NCI-H510A (cell line): ENCODE measurements at regions not wholly inside any gene's neighbourhood (a gene's known extent, or its start where the extent isn't known, plus 50 kb on each side); places are given as distances from the start of the nearest gene placed in this dataset.
A peak's percentile ranks its signal among the peaks of the same experiment; 100 is the strongest.
"Not testable (repeated sequence)": the region's sequence is repeated elsewhere in the genome, so short reads cannot be mapped to it uniquely, and the experiment has no call there.

Experiments
- DNase-seq: peaks from one replicate; lab custom pipeline; 2025; lab: John Stamatoyannopoulos, UW

DNA sequence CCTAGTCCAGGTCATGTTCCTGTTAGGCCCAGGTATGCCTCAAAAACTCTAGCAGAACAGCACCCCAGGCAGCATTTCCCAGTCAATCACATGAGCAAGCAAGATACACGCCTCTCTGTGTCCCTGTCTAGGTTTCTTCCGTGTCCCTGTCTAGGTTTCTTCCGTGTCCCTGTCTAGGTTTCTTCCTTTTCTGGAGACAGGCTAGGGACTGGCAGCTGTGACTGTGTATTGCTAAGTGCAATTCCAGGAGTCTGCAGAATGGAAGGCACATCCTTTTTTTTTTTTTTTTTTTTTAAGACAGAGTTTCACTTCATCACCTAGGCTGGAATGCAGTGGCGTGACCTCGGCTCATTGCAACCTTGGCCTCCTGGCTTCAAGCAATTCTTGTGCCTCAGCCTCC is 77.6 kb downstream of the SETD4 start:
- no peak for DNase-seq

DNA sequence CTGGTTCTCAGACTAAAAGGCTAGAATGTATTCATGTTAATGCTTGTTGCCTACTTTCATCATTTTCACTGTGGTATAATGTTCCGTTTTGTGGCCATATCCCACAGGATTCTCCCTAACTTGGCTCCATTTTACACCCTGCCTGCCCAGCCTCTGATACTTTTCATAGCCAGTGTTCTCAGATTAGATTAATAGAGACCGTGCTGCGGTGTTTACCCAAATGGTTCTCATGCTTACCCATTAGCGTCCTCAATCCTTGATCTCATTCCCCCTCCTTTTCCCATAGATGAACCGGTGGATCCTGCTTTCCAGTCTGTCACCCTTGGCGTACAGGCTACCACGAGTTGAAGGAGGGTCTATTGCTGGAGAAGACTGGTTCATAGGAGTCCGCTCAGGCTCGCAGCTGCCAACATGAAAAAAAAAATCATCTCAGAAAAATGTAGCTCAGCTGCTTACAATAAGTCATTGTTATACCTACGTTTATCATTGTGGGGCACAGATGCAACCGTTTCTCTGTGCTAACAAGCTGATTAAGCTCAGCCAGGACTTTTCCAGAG is 78.7 kb downstream of the SETD4 start:
- no peak for DNase-seq

DNA sequence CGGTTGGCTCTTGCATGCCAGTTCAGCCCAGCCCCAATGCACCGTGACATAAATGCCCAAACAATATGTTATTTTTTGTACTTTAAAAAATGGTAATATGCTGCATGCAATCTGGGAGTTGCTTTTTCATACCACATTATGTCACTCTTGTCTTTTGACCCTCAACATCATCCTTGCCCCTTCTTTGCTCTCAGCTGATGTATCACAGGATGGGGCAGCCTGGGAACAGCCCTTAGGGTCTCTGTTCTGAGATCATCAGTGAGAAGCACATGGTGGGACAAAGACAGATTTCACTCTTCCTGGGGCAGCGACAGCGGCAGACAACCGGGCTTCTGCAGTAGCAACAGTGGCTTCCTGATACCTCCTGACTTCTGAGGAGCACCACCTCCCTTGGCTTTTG is 79.5 kb downstream of the SETD4 start:
- no peak for DNase-seq

DNA sequence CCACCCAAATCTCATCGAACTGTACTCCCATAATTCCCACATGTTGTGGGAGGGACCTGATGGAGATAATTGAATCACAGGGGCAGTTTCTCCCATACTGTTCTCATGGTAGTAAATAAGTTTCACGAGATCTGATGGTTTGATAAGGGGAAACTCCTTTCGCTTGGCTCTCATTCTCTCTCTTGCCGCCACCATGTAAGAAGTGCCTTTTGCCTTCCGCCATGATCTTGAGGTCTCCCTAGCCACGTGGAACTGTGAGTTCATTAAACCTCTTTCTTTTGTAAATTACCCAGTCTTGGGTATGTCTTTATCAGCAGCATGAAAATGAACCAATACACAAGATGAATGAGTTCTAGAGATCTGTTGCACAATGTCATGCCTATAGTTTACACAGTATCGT is 82.5 kb downstream of the SETD4 start:
- not testable (repeated sequence) for DNase-seq

DNA sequence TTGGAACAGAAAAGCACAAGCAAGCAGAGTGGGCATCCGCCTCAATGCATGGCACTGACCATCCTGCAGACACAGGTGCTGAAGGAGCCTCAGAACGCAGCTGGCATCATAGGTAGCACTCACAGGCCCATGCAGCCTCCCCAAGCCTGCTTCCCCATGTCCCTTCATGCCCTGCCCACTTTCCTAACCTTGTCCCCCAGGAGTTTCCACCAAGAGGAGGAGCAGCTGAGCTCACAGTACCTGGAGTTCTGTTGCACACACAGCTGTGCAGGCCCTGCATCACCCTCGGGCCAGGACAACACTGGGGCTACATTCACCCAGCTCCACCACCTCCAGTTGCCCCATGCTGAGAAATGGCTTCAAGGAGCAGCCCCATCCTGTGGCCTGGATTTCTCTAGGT is 83.4 kb downstream of the SETD4 start:
- DNase-seq: no peak

DNA sequence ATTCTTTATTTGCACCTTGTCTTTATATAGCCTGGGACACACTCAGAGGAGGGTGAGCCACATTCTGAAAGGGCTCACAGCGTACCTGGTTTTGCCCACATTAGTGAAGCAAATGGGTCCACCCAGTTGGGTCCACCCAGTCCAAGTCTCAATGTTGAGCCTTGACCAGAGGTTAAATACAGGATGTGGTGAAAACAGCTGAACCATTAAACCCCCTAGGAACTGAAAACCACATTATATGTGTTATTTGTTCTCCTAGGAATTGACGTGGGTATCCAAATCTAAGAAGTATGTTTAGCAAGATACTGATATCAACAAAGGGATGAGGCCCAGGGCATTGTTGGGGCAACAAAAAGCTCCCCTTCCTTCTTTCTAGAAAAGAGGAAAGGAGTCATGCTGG is 83.8 kb downstream of the SETD4 start:
- DNase-seq: no peak

DNA sequence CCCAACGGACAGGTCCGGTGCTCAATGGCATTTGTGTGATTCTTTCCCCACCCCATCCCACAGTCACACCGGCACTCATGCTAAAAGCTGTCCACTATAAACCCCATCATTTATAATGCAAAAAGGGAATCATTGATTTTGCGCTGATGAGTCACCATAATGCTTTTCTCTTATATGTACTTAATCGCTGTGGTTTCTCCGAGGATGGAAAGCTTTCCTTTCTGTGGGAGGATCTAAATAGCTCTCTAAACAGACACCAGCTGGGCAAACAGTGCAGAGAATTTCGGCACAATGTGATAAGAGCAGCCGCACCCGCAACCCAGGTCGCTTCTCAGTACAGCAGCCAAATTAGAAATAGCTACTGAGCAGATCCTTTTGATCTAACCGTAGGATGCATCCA is 85.6 kb downstream of the SETD4 start:
- peak; percentile 28 for DNase-seq

DNA sequence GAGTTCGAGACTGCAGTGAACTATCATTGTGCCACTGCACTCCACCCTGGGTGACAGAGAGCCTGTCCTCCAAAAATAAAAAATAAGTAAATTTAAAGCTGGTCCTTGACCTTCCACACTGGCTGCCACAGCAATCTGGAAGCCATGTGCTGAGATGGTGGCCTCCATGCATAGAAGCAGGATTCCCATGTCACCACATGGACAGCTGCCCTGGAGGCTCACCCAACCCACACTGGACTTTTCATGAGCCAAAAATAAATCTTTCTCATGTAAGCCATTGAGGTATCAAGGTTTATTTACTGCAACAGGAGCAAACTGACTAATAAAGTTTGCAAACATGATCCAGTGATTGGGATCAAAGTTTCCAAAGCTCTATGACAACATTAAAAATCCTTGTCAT is 88.5 kb downstream of the SETD4 start:
- no peak for DNase-seq

DNA sequence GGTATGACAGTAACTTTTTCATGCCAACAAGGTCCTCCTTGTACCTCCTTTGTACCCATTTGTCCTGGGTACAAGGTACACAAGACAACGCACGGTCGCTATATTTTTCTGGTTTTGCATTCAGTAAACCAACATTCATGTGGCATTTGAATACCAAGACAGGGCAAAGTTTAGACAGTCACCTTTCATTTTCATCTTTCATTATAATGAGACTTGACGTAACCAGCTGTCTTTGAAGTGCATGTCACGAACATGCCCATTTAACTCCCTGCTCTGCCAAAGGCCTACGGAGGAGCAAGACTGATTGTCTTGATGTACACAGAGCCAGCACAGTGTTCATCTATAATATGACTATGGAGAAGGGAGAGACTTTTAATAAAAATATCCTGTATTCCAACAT is 91.0 kb downstream of the SETD4 start:
- no peak for DNase-seq

DNA sequence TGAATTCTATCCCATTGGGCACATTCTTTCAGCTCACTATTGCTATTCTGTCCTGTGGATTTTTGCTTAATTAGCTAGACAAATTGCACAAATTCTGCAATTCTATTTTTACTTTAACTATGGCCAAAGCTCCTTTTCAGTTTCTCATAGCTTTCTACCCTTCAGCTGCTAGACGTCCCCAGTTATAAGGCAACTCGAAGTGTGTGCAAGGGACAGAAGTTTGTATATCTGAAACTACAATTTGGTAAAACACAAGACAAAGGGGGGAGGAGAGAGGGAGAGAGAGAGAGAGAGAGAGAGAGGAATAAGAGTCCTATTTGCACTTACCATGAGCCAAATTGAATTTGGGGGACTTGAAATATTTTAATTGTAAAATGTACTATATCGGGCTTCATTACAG is 91.8 kb downstream of the SETD4 start:
- no peak for DNase-seq

DNA sequence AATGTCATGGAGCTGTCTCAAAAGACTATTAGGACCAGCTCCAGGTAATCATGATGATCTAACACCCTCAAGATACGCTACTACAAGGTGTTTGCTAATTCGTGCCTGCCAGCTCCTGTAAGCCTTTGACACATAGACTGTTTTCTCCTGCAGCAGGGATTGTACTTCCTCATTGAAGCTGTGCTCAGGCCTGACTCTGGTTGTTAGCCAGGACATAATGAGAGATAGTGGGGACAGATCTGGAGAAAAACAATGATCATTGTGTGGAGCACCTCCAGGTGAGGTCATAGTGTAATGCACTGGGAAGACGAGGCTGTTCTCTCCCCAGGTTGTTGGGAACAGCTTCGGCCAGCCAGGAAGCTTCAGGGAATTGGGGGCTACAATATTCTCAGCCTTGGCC is 94.6 kb downstream of the SETD4 start:
- DNase-seq: no peak

DNA sequence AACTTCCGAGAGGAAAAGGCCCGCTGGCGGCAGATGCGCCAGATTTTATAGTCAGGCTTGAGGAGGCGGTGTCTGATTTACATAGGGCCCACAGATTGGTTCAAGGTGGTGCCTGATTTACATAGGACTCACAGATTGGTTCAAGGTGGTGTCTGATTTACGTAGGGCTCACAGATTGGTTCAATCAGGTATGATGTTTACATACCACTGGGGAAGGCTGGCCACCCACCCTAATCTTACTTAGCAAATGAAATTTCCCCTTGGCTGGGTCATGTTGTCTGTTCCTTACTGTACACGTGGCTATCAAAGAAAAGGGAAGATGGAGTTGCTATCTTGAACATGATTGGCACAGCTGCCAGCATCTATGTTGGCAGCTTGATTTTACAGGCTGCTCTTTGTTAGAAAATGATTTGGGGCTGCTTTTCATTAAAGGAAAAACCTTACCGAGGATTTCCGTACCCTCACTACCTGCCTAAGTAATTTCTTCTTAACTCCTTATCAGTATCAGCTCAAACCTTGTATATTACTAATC is 96.3 kb downstream of the SETD4 start:
- no peak for DNase-seq

DNA sequence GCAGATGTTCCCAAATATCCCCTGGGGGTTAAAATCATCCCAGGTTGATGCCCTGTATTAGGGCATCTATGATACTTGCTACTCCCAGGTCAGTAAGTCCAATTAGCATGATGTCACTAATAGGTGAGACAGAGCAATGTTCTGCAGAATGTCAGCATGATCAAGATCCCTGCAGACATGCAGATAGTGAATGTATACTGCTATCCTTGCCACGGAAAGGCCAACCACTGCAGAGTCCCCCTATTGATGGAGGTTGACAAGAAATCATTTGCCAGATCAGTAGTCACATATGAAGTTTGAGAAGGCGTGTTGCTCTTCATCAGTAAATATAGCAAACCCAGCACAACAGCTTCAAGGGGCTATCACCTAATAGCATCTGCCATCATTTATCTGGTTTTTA is 97.4 kb downstream of the SETD4 start:
- no peak for DNase-seq

DNA sequence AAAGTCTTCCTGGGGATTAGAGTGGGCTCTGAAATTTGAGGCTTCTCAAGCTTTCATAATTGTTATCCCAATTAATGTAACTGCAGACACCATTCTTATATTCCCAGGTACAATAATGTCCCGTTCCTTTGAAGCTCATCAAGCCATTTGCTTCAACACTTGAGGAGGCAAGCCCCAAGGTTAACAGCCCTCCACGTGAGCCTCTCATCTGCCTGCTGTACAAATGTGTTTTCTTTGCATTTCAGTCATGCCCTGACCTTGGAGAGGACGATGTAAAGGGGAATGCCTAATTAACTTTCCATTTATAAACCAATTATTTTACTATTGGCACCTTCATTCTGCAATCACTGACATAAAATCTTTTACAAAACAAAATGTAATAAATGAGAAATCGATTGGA is 106.3 kb downstream of the SETD4 start:
- DNase-seq: peak; percentile 35

DNA sequence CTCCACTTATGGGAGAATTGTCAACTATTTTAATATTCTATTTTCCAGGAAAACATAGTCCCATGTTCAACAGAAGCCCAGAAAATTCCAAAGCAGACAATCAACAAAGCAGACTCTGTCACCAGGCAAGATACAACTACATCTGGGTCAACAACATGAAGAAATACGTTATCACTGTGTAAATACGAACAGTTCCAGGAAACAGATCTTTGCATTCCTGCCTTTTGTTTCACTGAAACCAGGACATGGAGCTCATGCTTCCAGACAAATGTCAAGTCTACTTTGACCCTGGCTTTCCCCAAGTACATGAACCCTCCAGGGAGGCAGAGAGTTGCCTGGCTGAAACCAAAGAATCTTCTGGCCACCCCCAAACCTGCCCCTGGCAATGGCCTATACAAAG is 106.7 kb downstream of the SETD4 start:
- DNase-seq: no peak

DNA sequence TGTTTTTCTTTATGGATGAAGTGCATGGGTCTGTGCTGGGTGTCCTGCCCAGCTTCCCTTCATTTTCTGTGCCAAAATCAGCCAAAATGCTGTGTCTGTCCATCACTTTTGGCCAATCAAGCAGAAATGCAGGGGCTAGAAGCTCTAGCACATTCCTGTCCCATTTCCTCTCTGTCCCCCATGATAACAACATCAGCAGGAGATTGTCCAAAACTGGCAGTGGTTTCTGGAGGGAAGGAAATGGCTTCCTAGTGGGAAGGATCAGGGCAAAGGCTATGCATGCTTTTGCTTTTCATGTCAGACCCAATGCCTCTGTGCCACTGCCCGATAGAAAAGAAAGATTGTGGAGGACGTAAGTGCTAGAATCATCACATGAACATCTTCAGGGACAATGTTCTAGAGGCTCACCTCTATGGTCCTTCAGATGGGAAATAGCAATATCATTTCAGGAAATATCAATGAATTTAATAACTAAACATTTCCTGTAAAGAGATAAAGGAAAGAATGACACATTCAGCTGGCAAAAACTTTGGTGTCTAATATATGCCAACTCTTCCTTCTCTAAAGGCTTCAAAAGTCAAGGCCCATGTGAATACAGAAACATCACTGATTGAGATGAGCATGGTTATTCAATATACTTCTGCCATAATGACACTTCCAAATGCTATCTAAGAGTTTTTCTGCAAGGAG is 107.5 kb downstream of the SETD4 start:
- no peak for DNase-seq

DNA sequence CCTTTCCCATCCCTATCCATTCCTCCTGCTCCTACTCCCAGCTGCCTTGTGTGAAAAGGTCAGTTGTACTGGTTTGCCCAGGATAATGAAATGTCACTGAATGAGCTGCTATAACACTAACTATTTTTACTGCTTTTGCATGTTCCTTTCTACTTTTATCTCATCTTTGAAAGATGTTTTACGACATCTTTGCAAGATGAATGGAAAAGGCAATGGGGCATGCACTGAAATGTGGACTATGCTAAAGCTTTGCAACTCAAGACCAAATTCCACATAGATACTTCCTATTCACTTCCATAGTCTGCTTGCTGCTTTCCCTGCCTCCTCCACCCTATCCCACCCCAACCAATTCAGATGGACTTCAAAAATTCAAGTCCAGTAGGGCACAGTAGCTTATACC is 111.3 kb downstream of the SETD4 start:
- no peak for DNase-seq

DNA sequence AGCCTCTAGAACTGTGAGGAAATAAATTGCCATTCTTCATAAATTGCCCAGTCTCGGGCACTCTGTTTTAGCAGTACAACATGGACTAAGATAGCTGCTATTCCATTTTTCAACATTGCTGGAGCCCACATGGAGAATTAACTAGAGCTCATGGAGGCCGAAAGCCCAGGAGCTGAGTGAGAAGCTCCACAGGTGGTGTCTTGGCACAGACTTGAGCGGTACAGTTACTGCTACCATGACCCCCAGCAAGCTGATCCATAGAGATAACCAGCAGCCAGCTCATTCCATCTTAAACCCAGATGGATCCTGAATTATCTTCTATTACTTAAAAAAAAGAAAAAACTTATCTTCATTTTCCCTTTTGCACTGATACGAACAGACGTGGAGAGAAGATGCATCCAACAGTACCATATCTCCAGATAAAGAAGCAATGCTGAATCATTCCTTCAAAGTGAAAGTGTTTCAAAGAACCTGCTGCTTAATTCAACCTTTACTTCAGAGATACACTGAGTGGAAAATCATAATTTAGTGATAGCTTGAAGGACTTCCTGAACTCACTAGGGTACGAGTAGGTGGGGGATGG is 115.1 kb downstream of the SETD4 start:
- DNase-seq: no peak

DNA sequence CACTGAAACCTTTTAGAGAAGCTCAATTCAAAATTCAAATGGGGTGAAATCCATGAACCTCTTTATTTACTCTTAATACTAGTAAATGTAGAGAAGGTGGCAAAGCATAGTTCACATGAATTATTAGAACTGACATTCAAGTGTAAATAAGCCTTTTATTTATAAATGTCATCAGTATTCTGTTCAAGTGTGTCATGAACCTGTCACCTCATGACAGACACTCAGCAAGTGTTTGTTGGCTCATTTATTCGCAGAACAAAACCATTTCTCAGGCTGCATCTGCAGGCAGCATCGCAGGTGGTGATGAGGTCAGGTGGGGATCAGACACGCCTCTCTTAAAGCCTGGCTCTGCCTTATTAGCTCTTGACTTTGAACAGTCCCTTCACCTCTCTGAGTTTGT is 116.6 kb downstream of the SETD4 start:
- DNase-seq: peak; percentile 90

DNA sequence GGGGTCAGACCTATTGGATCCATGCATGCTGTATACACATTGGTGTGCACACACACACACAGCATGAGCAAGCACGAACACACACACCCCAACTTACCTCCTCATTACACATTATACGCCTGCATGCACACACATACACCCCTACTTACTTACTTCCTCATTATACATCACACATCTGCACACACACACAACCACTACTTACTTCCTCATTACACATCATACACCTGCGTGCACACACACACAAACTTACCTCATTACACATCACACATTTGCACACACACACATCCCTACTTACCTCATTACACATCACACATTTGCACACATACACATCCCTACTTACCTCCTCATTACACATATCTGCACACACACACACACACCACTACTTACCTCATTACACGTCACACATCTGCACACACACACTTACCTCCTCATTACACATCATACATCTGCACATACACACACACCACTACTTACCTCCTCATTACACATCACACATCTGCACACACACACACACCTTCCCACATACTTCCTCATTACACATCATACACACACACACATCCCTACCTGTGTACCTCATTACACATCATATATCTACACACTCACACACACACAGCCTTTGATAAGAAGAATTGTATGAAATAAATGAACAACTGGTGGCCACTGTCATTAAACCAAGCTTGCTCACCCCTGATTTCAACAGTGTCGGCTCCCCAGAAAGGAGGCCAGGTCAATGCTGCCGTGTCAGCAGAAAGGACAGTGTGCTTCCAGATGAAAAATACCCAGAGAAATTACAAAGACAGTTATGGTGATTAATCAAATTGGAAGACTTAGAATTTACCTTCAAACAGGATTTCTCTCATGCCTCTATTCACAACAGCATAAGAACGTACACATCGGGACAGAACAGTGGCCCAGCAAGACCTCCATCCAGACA is 117.8 kb downstream of the SETD4 start:
- DNase-seq: no peak

DNA sequence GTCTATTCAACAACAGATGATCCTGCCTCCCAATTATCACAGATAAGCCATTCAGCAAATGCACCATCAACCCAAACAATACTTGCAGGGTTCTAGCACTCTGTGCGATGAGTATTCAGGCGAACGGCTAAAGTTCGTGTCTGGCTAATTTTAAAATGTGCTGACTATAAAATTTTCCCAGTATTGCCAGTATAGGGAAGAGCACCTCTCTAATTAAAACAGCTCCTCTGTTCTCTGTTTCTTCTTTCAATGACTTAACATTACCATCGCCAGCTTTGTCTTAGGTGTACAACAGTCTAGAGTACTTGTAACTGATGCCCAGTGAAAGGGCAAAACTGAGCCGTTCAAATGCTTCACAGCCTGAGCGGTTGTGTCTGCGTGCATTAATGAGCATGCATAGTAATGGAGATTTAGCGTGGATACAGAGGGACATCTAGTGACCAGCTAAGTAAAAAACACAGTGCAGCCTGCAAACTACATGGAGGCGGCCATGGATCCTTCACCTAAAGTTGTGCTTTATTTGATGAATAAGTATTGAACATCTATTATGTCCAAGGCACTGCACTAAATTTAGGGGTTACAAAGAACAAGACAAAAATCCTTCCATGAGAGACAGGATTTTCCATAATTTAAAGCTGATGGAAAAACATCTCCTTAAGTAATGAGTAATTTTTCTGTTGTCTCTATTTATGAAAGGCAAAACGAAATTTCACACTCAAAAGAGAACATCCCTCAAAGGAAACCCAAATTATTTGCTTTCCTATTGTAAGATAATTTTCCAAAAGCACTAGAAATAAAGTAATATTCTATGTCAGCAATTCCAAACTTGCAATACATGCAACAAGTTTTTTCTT is 120.0 kb downstream of the SETD4 start:
- DNase-seq: peak; percentile 53

DNA sequence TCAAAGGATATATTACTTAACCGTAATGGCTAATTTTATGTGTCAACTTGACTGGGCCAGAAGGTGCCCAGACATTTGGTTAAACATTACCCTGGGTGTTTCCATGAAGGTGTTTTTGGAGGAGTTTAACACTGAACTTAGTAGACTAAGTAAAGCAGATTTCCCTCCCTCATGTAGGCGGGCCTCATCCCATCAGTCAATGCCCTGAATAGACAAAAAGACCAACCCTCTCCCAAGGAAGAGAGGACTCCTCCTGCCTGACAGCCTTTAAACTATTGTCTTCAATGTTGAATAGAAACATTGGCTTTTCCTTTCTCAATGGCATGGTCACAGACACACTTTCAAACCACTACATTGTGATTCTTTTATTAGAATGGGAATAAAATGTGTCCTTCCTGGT is 121.9 kb downstream of the SETD4 start:
- no peak for DNase-seq
